ENCODE measurements at regions not wholly inside any gene's neighbourhood (a gene's known extent, or its start where the extent isn't known, plus 50 kb on each side); places are given as distances from the start of the nearest gene placed in this dataset.

DNA sequence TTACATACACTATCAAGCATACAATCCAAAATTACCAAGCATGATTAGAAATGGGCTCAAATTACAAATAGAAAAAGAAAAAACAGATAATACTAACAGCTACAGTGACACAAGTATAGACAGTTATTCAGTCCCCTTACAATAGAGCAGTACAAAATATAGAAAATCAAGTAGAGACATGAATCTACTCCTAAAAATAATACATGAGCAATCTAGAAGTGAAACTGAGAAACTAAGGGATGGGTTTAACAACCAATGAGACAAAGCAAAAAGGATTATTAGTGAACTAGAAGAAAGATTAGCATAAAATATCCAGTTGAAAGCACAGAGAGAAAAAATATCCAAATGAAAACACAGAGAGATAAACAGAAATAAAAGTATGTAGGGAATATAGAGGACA is 426.7 kb downstream of the TBC1D4 start (continued):
- TF ChIP-seq JUNB (IDR thresholded peaks at IDR 0.05; ENCODE audit: unreplicated experiment), result no peak
- TF ChIP-seq, protein P1, sequence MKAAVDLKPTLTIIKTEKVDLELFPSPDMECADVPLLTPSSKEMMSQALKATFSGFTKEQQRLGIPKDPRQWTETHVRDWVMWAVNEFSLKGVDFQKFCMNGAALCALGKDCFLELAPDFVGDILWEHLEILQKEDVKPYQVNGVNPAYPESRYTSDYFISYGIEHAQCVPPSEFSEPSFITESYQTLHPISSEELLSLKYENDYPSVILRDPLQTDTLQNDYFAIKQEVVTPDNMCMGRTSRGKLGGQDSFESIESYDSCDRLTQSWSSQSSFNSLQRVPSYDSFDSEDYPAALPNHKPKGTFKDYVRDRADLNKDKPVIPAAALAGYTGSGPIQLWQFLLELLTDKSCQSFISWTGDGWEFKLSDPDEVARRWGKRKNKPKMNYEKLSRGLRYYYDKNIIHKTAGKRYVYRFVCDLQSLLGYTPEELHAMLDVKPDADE (IDR thresholded peaks at IDR 0.05), result no peak

DNA sequence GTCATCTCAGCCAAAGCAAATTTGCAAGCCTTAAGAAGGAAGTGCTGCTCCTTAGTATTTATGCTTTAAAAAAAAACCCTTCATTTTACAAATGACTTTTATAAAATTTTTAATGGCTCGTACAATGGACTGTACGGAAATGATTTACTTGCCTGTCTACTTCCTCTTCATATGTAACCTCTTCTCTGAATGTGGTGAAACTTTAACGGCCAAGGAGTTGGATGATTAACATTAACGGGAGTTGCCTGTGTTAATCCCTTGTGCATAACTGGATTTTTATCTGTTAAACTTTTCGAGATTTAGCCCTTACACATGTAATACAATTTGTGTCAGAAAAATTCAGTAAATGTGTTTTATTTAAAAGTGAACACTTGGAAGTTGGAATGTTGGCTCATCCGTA is 429.4 kb downstream of the TBC1D4 start:
- Mint-ChIP-seq H3K4me1 (peaks cover 1% of the 10 kb centered on the region; the same call in 2 of the 3 replicates), H3K9me3 (no peaks in the 10 kb centered on the region), H3K27me3 (ENCODE audit: insufficient read depth, low read depth, poor library complexity) (no peaks in the 10 kb centered on the region), H3K36me3 (ENCODE audit: low read depth) (no peaks in the 10 kb centered on the region), H3K4me3 (no peak overlapping the region), H3K27ac (no peak overlapping the region)
- no peaks in the 10 kb centered on the region for H4K20me1 ChIP-seq (replicated peaks; ENCODE audit: insufficient read depth)
- H3K4me1 ChIP-seq (ENCODE audit: insufficient read depth), result peaks cover under 1% of the 10 kb centered on the region; the same call in 1 of the 2 replicates
- H3K36me3 ChIP-seq (ENCODE audit: insufficient read depth), result no peaks in the 10 kb centered on the region
- ATAC-seq, result no peak
- H3F3A ChIP-seq (replicated peaks; ENCODE audit: low read depth), result no peaks in the 10 kb centered on the region
- H3K27ac ChIP-seq (ENCODE audit: low read depth), result no peak overlapping the region
- H3K4me2 ChIP-seq, result no peak overlapping the region
- H2AFZ ChIP-seq, result no peak overlapping the region
- no peak for DNase-seq (ENCODE audit: low spot score)
- no peaks in the 10 kb centered on the region for H3K79me2 ChIP-seq (replicated peaks; ENCODE audit: insufficient read depth)
- TF ChIP-seq, protein P2, sequence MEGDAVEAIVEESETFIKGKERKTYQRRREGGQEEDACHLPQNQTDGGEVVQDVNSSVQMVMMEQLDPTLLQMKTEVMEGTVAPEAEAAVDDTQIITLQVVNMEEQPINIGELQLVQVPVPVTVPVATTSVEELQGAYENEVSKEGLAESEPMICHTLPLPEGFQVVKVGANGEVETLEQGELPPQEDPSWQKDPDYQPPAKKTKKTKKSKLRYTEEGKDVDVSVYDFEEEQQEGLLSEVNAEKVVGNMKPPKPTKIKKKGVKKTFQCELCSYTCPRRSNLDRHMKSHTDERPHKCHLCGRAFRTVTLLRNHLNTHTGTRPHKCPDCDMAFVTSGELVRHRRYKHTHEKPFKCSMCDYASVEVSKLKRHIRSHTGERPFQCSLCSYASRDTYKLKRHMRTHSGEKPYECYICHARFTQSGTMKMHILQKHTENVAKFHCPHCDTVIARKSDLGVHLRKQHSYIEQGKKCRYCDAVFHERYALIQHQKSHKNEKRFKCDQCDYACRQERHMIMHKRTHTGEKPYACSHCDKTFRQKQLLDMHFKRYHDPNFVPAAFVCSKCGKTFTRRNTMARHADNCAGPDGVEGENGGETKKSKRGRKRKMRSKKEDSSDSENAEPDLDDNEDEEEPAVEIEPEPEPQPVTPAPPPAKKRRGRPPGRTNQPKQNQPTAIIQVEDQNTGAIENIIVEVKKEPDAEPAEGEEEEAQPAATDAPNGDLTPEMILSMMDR (conservative IDR thresholded peaks at IDR 0.05; ENCODE audit: low read depth in 2 of 2), result no peak
- no peaks in the 10 kb centered on the region; the same call in 1 of the 2 replicates for H3K9me2 ChIP-seq (ENCODE audit: insufficient read depth)
- no peak overlapping the region for H3K4me3 ChIP-seq
- H3K27me3 ChIP-seq (ENCODE audit: insufficient read depth), result no peaks in the 10 kb centered on the region

DNA sequence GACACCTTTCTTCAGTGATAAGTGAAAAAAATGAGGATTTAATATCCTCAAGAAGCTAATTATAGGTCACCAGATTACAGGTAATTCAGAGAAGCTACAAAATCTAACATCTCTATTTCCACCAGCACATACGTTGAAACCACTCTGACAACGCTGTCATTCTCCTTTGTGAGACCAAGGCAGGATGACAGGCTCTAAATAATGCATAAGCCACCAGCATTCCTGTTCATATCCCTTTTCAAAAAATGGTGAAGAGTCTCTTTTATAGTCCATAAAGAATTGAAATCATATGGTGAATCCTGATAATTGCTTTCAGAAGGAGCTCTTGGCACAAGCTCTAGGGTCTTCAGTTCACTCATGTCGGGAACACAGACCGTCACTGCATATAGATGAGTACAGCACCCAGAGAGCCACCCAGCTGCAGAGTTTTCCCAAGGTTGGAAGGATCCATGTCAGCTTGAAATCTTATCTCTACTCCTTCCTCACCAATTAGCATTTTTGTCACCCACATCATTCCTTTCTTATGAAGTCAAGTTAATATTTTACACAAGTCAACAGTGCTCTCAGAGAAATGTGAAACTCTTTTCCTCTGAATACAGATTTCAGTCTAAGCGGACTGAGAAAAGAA is 431.4 kb downstream of the TBC1D4 start:
- Mint-ChIP-seq H3K4me3 (no peak overlapping the region), H3K27ac (no peak overlapping the region), H3K9me3 (no peaks in the 10 kb centered on the region), H3K27me3 (ENCODE audit: insufficient read depth, low read depth, poor library complexity) (peaks cover 2% of the 10 kb centered on the region), H3K4me1 (peaks cover 4% of the 10 kb centered on the region; the same call in 2 of the 3 replicates), H3K36me3 (ENCODE audit: low read depth) (no peaks in the 10 kb centered on the region)
- Histone ChIP-seq H3K4me1 (ENCODE audit: insufficient read depth) (peaks cover 4% of the 10 kb centered on the region; the same call in 1 of the 2 replicates), H3K27me3 (ENCODE audit: insufficient read depth) (no peaks in the 10 kb centered on the region), H3K36me3 (ENCODE audit: insufficient read depth) (no peaks in the 10 kb centered on the region), H3K4me3 (no peak overlapping the region), H4K20me1 (replicated peaks; ENCODE audit: insufficient read depth) (no peaks in the 10 kb centered on the region), H2AFZ (no peak overlapping the region), H3K4me2 (no peak overlapping the region), H3K79me2 (replicated peaks; ENCODE audit: insufficient read depth) (no peaks in the 10 kb centered on the region), H3F3A (replicated peaks; ENCODE audit: low read depth) (no peaks in the 10 kb centered on the region), H3K9me2 (ENCODE audit: insufficient read depth) (no peaks in the 10 kb centered on the region; the same call in 1 of the 2 replicates), H3K27ac (ENCODE audit: low read depth) (no peak overlapping the region)
- ATAC-seq (no peak), DNase-seq (ENCODE audit: low spot score) (no peak)
- TF ChIP-seq ZNF331 (CRISPR knock-in tag; IDR thresholded peaks at IDR 0.05; ENCODE audit: low read depth), result no peak
- TF ChIP-seq EZH2phosphoT487 (IDR thresholded peaks at IDR 0.05; ENCODE audit: unreplicated experiment), result no peak
- no peak for TF ChIP-seq EZH2 (IDR thresholded peaks at IDR 0.05; ENCODE audit: low read depth, unreplicated experiment)
- TF ChIP-seq ZNF114 (CRISPR knock-in tag; IDR thresholded peaks at IDR 0.05), result no peak
- no peak for TF ChIP-seq JUNB (IDR thresholded peaks at IDR 0.05; ENCODE audit: unreplicated experiment)
- TF ChIP-seq, protein P2 (conservative IDR thresholded peaks at IDR 0.05; ENCODE audit: low read depth in 2 of 2), result no peak
- TF ChIP-seq, protein P1 (IDR thresholded peaks at IDR 0.05), result no peak
- TF ChIP-seq NANOG (IDR thresholded peaks at IDR 0.05; ENCODE audit: borderline replicate concordance), result no peak
- TF ChIP-seq, protein P3, sequence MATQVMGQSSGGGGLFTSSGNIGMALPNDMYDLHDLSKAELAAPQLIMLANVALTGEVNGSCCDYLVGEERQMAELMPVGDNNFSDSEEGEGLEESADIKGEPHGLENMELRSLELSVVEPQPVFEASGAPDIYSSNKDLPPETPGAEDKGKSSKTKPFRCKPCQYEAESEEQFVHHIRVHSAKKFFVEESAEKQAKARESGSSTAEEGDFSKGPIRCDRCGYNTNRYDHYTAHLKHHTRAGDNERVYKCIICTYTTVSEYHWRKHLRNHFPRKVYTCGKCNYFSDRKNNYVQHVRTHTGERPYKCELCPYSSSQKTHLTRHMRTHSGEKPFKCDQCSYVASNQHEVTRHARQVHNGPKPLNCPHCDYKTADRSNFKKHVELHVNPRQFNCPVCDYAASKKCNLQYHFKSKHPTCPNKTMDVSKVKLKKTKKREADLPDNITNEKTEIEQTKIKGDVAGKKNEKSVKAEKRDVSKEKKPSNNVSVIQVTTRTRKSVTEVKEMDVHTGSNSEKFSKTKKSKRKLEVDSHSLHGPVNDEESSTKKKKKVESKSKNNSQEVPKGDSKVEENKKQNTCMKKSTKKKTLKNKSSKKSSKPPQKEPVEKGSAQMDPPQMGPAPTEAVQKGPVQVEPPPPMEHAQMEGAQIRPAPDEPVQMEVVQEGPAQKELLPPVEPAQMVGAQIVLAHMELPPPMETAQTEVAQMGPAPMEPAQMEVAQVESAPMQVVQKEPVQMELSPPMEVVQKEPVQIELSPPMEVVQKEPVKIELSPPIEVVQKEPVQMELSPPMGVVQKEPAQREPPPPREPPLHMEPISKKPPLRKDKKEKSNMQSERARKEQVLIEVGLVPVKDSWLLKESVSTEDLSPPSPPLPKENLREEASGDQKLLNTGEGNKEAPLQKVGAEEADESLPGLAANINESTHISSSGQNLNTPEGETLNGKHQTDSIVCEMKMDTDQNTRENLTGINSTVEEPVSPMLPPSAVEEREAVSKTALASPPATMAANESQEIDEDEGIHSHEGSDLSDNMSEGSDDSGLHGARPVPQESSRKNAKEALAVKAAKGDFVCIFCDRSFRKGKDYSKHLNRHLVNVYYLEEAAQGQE (IDR thresholded peaks at IDR 0.05; ENCODE audit: unreplicated experiment), result no peak
- TF ChIP-seq STAT1 (IDR thresholded peaks at IDR 0.05; ENCODE audit: unreplicated experiment), result no peak
- TF ChIP-seq POLR2AphosphoS5 (IDR thresholded peaks at IDR 0.05; ENCODE audit: low read depth), result no peak
- no peak for TF ChIP-seq CREB1 (CRISPR knock-in tag; IDR thresholded peaks at IDR 0.05; ENCODE audit: low read depth)
